Epithelial cell of esophagus (primary cell): ENCODE measurements at regions not wholly inside any gene's neighbourhood (a gene's known extent, or its start where the extent isn't known, plus 50 kb on each side); places are given as distances from the start of the nearest gene placed in this dataset.

Experiments used
- DNase-seq: peaks from one replicate; pipeline ENCODE4 v3.0.0; 2010; ENCODE audit warnings: low read depth
- H3K4me3 ChIP-seq: 2 replicates; pipeline ENCODE4 v1.5.1; 2011; ENCODE audit warnings: mild to moderate bottlenecking, low read length, control low read depth
- CTCF ChIP-seq: IDR thresholded peaks from 2 replicates; pipeline ENCODE4 v1.5.1; 2011; ENCODE audit warnings: low read depth, mild to moderate bottlenecking, low read length, control low read depth, inconsistent platforms; ENCODE audit not compliant: insufficient read depth; ENCODE audit errors: missing control alignments

- H3K4me3 ChIP-seq: no peak overlapping the region
- TF ChIP-seq CTCF: no peak
- no peak for DNase-seq
These were observed 316.2 kb upstream of the FMN2 start for GRCh38 chr1:239775466-239775865.

GRCh38 chr1:239778208-239778813, 313.4 kb upstream of the FMN2 start:
- H3K4me3 ChIP-seq: no peak overlapping the region
- no peak for DNase-seq
- no peak for TF ChIP-seq CTCF

- no peak for TF ChIP-seq CTCF
- DNase-seq: no peak
- H3K4me3 ChIP-seq: no peak overlapping the region
These were observed 311.7 kb upstream of the FMN2 start for GRCh38 chr1:239779962-239780361.

- DNase-seq: no peak
- H3K4me3 ChIP-seq: no peak overlapping the region
- TF ChIP-seq CTCF: no peak
These were observed 306.8 kb upstream of the FMN2 start for GRCh38 chr1:239784896-239785295.

- DNase-seq: no peak
- TF ChIP-seq CTCF: no peak
- H3K4me3 ChIP-seq: no peak overlapping the region
These were observed 306.1 kb upstream of the FMN2 start for GRCh38 chr1:239785576-239785975.

GRCh38 chr1:239786464-239786863, 305.2 kb upstream of the FMN2 start:
- H3K4me3 ChIP-seq: no peak overlapping the region
- TF ChIP-seq CTCF: no peak
- DNase-seq: no peak

GRCh38 chr1:239792157-239792556, 299.5 kb upstream of the FMN2 start:
- H3K4me3 ChIP-seq: no peak overlapping the region
- DNase-seq: no peak
- TF ChIP-seq CTCF: no peak
